ENCODE measurements at regions not wholly inside any gene's neighbourhood (a gene's known extent, or its start where the extent isn't known, plus 50 kb on each side); places are given as distances from the start of the nearest gene placed in this dataset.

GRCh38 chr1:164093543-164093942, 465.4 kb upstream of the PBX1 start:
- H3K27ac ChIP-seq, result no peak overlapping the region
- no peak overlapping the region for H3K4me3 ChIP-seq
- 61 to 88% (median 78%) methylated on average over 2 of the region's 2 CpGs for WGBS, 3 donors
- DNase-seq, result no peak
- H3K4me1 ChIP-seq (ENCODE audit: insufficient read depth), result no peaks in the 10 kb centered on the region
- TF ChIP-seq, protein P1, sequence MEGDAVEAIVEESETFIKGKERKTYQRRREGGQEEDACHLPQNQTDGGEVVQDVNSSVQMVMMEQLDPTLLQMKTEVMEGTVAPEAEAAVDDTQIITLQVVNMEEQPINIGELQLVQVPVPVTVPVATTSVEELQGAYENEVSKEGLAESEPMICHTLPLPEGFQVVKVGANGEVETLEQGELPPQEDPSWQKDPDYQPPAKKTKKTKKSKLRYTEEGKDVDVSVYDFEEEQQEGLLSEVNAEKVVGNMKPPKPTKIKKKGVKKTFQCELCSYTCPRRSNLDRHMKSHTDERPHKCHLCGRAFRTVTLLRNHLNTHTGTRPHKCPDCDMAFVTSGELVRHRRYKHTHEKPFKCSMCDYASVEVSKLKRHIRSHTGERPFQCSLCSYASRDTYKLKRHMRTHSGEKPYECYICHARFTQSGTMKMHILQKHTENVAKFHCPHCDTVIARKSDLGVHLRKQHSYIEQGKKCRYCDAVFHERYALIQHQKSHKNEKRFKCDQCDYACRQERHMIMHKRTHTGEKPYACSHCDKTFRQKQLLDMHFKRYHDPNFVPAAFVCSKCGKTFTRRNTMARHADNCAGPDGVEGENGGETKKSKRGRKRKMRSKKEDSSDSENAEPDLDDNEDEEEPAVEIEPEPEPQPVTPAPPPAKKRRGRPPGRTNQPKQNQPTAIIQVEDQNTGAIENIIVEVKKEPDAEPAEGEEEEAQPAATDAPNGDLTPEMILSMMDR (IDR thresholded peaks at IDR 0.05), result no peak
- no peak for TF ChIP-seq POLR2A (IDR thresholded peaks at IDR 0.05)
- TF ChIP-seq EP300 (IDR thresholded peaks at IDR 0.05), result no peak
- H3K36me3 ChIP-seq, result no peaks in the 10 kb centered on the region
- intact Hi-C loops (cut with DNase I), result no loop called here
- no peaks in the 10 kb centered on the region for H3K27me3 ChIP-seq
- no peaks in the 10 kb centered on the region for H3K9me3 ChIP-seq

- Histone ChIP-seq H3K4me3 (no peak overlapping the region), H3K36me3 (no peaks in the 10 kb centered on the region), H3K27me3 (no peaks in the 10 kb centered on the region), H3K4me1 (ENCODE audit: insufficient read depth) (no peaks in the 10 kb centered on the region), H3K27ac (no peak overlapping the region), H3K9me3 (peaks cover 0 to 4% of the 10 kb centered on the region in 2 donors)
- no peak for DNase-seq
- intact Hi-C loops (cut with DNase I), result no loop called here
- 88 to 97% (median 88%) methylated on average over 2 of the region's 2 CpGs for WGBS, 3 donors
- TF ChIP-seq, protein P1 (IDR thresholded peaks at IDR 0.05), result no peak
- TF ChIP-seq POLR2A (IDR thresholded peaks at IDR 0.05) (no peak), EP300 (IDR thresholded peaks at IDR 0.05) (no peak)
Measured at GRCh38 chr1:164101802-164102201, 457.2 kb upstream of the PBX1 start.

DNA sequence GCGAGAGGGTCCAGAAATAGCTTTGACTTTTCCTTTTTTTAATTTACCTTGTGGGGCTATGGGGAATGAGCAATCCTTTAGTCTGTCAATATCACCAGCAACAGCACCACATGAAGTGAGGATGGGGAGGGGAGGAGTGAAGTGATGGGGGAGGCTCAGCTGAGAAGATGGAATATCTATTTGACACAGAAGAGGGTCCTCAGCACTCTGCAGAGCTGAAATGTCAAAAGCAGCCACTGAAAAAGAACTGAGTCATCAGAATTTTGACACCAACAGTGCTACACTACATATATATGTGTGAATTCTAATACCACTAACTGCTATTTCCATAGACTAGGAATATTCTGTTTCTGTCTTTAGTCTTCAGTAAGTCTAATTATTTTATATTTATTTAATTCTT, 427.0 kb upstream of the PBX1 start:
- Histone ChIP-seq H3K27ac (no peak overlapping the region), H3K9me3 (no peaks in the 10 kb centered on the region), H3K27me3 (no peaks in the 10 kb centered on the region), H3K36me3 (no peaks in the 10 kb centered on the region), H3K4me1 (ENCODE audit: insufficient read depth) (no peaks in the 10 kb centered on the region), H3K4me3 (no peak overlapping the region)
- DNase-seq, result no peak
- intact Hi-C loops (cut with DNase I), result no loop called here
- WGBS, 3 donors, result 77 to 91% (median 84%) methylated on average over 1 of the region's 1 CpG
- TF ChIP-seq POLR2A (IDR thresholded peaks at IDR 0.05) (no peak), EP300 (IDR thresholded peaks at IDR 0.05) (no peak)
- TF ChIP-seq, protein P1 (IDR thresholded peaks at IDR 0.05), result no peak

DNA sequence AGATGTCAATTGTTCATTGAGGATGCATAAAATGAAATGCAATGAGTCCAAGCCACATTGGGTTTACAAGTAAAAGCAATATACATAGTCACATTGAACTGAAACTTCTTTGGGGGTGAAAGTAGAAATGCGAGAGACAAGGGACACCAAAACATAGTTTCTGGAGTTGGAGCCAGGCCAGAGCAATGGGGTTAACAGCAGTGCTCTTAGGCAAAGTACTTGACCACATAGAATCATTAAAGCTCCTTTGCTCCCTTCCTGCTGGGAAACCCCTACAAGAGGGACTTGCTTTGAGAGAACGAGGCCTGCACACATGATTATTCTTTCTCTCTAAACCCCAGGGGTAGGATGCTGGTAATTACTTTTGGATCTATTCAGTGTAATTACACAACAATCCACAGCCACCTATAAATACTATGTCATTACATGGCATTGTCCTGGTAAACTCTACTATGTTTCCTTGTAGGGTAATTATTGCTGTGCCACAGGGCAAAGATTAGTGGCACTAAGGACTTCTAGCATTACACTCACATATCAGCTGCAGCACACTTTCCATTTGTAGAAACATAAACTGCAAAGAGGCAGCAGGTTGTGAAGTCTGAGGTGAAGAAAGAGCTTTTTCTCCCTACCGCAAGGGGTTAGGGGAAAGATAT, 421.6 kb upstream of the PBX1 start:
- Histone ChIP-seq H3K9me3 (no peaks in the 10 kb centered on the region), H3K4me3 (no peak overlapping the region), H3K27me3 (no peaks in the 10 kb centered on the region), H3K36me3 (no peaks in the 10 kb centered on the region), H3K4me1 (ENCODE audit: insufficient read depth) (no peaks in the 10 kb centered on the region), H3K27ac (no peak overlapping the region)
- intact Hi-C loops (cut with DNase I), result no loop called here
- 89 to 93% (median 91%) methylated on average over 3 of the region's 3 CpGs for WGBS, 3 donors
- DNase-seq, result no peak
- TF ChIP-seq, protein P1 (IDR thresholded peaks at IDR 0.05), result no peak
- TF ChIP-seq EP300 (IDR thresholded peaks at IDR 0.05) (no peak), POLR2A (IDR thresholded peaks at IDR 0.05) (no peak)
